ENCODE measurements at regions not wholly inside any gene's neighbourhood (a gene's known extent, or its start where the extent isn't known, plus 50 kb on each side); places are given as distances from the start of the nearest gene placed in this dataset.

DNA sequence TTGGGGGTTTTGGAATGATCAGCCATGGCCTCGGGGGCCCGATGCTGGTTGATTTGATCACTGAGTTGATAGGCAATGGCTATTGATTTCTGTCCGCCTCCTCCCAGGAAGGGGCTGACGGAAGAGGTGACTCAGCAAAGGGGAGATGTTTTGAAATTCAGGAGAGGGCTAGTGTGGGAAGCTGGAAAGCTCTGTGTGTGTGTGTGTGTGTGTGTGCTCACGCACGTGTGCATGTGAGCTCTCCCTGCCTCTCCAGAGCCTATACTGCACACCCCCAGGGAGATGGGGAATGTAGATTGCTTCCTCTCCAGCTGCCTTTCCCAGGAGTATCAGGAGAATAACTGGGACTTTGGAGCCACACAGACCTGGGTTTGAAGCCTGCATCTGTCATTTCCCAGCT is 184.9 kb upstream of the MYL2 start:
- no peak for ATAC-seq
- intact Hi-C loops (cut with DNase I, micrococcal nuclease), result no loop called here
- DNase-seq, result no peak

DNA sequence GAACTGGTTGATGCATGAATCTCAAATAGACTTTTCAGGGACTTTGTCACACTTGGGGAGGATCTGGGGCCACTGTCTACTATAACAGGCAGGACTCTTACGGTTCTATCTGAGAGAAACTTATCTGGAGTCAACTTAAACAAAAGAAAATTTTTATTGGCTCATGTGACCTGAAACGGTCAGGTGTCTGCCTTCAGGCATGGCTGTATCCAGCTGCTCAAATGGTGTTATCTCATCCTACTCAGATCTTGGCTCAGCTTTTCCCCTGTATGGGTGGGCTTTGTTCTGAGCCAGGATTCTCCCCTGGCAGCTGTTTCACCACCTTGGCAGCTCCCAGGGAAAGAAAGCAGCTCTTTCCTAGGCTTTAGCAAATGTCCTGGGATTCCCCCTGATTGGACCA is 183.2 kb upstream of the MYL2 start:
- DNase-seq (no peak), ATAC-seq (no peak)
- intact Hi-C loops (cut with DNase I, micrococcal nuclease), result no loop called here

DNA sequence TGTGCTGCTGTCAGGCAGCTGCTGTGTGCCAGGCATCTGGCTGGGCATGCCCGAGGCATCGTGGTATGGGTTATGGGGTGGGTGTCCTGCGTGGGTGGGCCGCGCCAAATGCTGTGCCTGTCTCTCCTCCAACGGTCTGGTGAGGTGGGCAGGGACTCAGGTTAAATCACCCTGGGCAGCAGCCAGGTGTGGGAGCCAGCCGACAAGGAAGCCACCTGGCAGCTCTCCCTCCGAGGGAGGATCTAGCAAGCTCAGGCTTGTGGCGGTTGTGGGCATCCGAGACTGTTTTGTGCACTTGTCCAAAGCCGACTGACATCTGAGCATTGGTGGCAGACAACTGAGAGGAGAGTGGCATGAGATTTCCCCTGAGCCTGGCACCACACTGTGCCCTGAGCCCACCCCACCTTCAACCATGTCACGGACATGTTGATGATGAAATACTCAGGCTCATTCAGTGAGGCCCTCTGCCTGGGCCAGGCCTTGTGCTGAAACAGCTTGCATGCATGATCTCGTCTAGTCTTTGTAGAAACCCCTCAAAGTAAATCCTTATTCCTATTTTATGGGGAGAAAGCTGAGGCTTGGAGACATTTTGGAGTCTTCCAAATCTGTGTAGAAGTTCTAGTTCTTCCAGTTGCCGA is 181.8 kb upstream of the MYL2 start:
- ATAC-seq, result no peak
- no peak for DNase-seq
- intact Hi-C loops (cut with DNase I, micrococcal nuclease), result no loop called here

DNA sequence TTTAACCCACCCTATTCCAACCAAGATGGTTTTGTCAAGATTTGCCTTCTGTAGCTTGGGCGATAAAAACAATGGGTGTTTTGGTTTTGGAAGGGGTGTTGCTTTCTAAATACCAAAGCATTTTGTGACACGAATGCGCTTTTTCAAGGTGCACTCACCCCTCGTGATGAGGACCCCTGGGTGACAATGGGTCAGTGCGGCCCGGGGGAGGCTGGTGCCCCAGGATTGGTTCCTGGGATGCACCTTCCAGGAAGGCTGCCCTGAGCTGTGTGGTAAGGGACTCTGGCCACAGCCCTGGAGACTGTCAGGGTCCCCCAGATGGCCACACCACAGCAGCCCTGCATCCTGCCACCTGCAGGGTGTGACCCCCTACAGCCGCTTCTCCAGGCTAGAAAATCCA is 180.6 kb upstream of the MYL2 start:
- ATAC-seq (no peak), DNase-seq (no peak)
- intact Hi-C loops (cut with DNase I, micrococcal nuclease), result no loop called here

DNA sequence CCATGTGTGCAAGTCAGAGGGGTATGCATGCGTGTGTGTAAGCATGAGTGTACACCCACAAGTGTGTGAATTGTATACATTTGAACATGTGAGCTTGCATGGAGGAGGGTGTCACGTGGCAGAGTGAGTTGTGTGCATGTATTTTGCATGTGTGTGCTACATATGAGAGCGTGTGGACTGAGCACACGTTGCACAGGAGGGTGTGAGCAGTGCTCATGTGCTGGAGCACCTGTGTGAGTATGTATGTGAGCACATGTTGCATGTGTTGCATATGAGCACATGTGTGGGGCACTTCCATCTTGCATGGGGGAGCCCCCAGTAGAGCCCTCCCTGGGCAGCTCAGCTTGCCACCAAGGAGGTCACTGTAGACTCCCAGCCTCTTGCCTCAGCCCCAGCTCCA is 180.2 kb upstream of the MYL2 start:
- ATAC-seq, result no peak
- intact Hi-C loops (cut with DNase I, micrococcal nuclease), result no loop called here
- no peak for DNase-seq

DNA sequence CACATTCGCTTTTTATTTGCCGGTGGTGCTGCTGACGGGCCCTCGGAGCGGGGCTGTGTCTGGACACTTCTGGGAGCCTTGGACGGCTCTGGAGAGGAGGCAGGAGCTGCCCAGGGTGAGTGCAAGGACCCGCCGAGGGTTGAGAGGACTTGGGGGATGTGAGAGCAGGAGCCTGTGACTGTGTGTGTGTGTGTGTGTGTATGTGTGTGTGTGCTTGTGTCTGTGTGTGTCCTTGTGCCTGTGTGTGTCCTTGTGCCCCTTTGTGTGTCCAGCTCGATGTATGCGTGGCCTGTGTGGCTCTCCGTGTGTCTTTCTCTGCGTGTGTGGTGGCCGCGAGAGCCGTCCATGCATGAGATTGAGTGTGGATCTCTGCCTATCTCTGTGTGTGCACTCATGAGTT is 179.6 kb upstream of the MYL2 start:
- no peak for ATAC-seq
- intact Hi-C loops (cut with DNase I, micrococcal nuclease), result no loop called here
- DNase-seq, result no peak

DNA sequence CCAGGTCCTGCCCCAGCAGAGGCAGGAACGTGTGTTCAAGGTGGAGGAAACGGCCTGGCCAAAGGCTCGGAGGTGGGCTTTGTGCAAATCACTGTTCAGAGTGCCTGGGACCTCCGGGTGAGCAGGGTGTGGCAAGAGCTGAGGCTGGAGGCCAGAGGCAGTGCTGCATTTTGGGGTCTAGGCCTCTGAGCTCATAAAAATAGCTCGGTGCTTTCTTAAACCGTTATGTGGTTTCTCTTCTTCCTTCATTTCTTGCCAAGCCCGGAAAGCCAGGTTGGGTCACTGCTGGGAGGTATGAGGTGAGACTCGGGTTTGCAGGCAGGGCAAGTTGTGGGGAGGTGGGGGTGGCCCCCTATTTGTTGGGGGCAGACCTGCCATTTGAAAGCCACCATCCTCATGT is 178.8 kb upstream of the MYL2 start:
- intact Hi-C loops (cut with DNase I, micrococcal nuclease), result no loop called here
- no peak for ATAC-seq

DNA sequence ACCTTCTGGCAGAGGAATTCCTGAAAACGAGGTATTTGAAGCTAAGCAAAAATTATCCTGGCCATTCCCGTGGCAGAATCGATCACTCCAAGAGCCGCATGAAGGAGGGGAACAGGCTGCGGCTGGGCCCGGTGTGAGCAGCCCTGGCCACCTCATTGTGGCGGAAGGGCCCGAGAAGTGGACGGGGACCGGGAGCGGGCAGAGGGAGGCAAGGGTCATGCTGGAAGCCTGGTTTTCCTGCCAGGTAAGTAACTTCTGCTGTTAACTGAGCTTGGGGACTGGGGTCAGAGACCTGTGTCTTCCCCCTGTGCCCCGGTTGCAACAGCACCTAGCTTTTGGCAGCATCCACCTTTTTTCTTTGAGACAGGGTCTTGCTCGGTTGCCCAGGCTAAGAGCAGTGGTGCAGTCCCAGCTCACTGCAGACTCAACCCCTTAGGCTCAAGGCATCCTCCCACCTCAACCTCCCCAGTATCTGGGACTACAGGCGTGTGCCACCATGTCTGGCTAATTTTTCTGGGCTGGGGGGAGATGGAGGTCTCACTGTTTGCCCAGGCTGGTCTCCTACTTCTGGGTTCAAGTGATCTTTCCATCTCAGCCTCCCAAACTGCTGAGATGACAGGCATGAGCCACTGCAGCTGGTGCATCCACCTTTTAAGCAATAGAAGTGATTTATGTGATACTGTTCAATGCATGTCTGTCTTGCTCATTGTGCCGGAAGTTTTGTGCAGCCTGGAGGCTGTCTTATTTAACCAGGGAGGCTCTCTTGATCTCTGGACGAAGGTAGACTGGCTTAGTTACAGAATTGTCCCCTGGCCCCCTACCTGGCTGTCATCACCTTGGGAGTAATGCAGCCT is 174.0 kb upstream of the MYL2 start:
- ATAC-seq (no peak), DNase-seq (no peak)
- intact Hi-C loops (cut with DNase I, micrococcal nuclease), result no loop called here

More for the DNA sequence above, 178.8 kb upstream of the MYL2 start:
- no peak for DNase-seq

DNA sequence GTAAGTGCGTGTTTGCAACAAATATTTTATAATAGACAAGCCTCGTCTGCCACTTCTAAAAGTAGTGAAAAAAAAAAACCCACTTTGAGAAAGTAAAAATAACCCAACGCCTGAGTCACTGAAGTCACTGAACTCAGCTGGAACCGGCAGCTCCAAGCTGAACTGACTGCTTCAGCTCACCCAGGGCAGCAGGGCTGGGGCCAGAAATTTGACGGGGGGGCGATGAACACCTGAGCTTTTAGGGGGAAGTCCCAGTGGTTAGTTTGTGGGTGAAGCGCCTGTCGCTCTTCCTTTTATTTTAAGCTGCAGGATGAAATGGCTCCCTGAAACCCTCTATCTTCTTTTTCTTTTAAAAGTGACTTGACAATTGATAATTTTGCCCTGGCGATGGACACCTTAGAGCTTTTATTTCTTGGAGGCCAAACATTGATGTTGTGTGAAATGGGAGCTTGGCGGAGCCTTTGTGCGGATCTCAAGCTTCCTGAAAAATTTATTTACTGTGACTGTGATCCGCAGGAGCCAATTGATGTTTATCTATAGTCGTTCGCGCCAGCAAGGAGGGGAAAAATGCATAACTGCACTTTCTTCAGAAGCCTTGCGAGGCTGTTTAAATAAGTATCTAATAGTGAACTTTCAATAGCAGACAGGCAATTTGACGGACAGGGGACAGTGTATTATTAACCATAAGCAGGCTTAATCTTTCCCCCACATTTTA is 173.2 kb upstream of the MYL2 start:
- ATAC-seq, result no peak
- DNase-seq, result no peak
- intact Hi-C loops (cut with DNase I, micrococcal nuclease), result no loop called here

DNA sequence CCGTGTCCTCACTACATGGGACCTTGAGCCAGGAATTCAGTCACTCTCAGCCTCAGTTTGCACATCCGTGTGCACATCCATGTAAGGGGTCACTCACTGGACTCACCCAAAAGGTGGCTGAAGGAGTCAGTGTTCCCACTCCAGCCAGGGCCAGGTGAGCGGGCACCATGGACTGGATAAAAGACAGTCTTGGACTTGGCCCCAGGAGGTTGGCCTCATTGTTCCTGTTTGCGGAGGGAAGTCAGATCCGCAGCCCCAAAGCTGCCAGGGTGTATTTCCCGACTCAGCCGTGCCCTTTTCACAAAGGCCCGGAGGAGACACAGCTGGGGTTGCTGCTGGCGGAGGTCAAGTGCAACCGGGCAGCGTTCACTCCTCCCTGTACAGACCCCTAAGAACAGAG is 170.7 kb upstream of the MYL2 start:
- intact Hi-C loops (cut with DNase I, micrococcal nuclease), result no loop called here
- DNase-seq (no peak), ATAC-seq (no peak)

DNA sequence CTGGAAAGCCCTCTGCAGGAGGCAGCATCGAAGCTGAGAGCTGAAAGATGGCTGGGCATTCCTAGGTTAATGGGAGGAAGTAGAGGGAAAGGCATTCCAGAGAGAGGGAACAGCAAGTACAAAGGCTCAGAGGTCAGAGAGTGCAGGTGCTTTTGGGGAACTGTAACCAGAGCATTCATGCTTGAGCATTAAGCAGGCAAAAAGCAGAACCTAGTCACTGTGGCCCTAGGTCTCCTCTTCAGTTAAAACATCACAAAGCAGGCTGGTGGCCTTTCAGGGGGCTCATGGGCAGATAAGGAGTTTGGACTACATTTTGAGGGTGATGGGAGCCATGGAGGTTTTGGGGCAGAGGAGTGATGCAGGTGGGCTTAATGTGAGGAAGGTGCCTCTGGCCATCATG is 169.2 kb upstream of the MYL2 start:
- DNase-seq, result no peak
- intact Hi-C loops (cut with DNase I, micrococcal nuclease), result no loop called here
- no peak for ATAC-seq

DNA sequence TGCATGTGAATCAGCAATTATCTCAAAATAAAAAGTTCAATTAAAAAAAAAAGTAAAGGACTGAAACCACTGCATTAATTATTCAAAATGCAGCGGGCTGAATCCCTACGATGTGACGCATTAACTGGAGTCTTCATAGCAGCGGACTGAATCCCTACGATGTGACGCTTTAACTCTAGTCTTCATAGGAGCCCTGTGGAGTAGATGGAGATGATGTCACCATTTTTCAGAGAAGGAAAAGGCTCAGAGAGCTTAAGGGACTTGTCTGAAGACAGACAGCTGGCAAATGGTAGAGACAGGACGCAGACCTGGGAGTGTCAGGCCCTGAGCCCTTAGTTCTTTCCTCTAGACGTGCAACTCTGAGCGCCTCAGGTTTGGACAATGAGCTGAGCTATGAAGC is 168.0 kb upstream of the MYL2 start:
- intact Hi-C loops (cut with DNase I, micrococcal nuclease), result no loop called here
- no peak for ATAC-seq
- no peak for DNase-seq

DNA sequence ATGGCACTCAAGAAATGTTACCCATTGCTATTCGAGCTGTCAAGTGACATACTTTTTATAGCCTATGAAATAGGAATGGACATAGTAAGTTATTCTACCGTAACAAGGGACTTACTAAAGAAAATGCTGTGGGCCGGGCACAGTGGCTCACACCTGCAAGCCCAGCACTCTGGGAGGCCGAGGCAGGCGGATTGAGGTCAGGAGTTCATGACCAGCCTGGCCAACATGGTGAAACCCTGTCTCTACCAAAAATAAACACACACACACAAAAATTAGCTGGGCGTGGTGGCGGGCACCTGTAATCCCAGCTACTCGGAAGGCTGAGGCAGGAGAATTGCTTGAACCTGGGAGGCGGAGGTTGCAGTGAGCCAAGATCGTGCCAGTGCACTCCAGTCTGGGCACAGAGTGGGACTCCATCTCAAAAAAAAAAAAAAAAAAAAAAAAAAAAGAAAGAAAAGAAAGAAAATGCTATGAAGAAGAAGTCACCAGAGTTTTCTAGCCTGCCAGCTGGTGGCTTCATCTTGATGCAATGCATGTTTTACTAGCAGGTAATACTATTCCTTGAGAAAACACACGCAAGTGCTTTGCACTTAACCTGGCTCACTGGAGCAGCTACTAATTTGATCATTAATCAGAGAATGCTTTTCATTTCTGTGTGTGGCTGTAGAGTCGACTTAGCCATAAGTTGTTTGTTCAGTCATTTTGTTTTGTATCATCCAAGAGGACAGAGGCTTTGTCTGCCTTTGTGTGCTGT is 166.7 kb upstream of the MYL2 start:
- ATAC-seq, result no peak
- intact Hi-C loops (cut with DNase I, micrococcal nuclease), result no loop called here
- no peak for DNase-seq

DNA sequence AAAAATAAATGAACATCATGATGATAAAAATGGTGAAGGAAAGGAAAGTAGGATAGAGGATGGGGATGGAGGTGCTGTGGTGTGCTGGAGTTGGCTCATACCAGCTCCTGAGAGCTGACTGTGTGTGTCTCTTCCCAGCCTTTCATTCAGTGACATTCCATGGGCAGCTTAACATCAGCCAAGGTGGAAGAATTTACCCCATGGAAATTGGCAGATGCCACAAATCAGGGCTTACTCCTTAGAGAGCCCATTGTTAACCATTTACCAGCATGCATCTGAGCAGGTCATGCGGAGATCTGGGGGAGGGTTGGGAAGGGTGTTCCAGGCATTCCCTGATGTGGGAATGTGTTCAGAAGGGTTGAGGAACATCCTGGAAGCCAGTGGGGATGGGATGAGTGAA is 164.7 kb upstream of the MYL2 start:
- no peak for ATAC-seq
- intact Hi-C loops (cut with DNase I, micrococcal nuclease), result no loop called here
- no peak for DNase-seq

DNA sequence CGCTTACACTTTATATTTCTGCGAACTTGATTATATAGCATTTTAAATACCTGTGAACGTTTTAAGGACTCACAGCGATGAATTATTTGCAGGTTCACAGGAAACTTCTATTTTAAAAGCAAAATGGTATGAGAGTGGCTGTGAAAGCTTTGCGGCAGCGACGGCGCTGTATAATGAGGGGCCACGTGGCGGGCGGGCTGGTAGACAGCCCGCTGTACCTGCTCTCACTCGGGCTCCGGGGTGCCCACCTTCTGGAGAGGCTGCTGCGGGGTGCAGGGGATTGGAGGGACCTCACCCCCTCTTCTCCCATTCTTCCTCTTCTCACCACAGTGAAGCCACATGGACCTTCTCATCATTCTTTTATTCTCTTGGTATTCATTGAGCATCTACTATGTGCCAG is 164.2 kb upstream of the MYL2 start:
- intact Hi-C loops (cut with DNase I, micrococcal nuclease), result no loop called here
- ATAC-seq, result no peak

DNA sequence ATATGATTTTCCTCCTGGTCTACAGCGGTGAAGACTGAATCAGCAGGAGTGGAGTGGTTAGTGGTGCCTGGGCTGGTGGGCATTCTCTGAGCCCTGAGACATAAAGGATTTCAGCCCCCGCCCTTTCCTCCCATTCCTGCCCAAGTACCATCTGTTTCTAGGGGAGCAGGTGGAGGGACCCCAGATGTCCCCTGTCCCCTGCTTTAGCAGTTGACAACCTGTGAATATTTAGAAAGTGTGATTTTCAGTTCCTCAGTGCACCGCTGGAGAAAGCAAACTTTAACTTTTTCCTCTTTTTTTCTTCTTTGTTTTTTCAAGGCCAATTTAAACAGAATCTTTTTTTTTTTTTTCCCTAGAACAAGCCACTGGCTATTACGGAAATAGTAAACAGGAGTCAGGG is 163.8 kb upstream of the MYL2 start:
- intact Hi-C loops (cut with DNase I, micrococcal nuclease), result no loop called here
- no peak for DNase-seq
- ATAC-seq, result no peak

More for the DNA sequence above, 164.2 kb upstream of the MYL2 start:
- DNase-seq, result no peak

DNA sequence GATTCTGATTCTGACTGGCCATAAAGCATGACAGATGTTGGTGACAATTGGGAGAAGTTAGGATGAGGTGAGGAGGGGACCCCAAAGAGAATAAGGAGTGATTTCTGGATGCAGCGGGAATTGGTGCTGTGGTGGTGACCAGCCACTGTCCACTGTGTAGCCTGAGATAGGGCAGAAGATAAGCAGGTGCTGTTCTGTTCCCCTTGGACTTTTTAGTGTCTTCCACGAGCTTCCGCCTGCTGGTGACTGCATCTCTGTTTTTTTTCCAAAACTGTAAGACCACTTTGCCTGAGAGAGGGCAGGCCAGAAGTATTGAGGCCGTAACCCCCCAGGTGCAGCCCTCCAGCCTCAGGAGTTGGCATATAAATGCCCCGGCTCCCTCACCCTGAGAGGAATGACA is 161.2 kb upstream of the MYL2 start:
- DNase-seq (no peak), ATAC-seq (no peak)
- intact Hi-C loops (cut with DNase I, micrococcal nuclease), result no loop called here

DNA sequence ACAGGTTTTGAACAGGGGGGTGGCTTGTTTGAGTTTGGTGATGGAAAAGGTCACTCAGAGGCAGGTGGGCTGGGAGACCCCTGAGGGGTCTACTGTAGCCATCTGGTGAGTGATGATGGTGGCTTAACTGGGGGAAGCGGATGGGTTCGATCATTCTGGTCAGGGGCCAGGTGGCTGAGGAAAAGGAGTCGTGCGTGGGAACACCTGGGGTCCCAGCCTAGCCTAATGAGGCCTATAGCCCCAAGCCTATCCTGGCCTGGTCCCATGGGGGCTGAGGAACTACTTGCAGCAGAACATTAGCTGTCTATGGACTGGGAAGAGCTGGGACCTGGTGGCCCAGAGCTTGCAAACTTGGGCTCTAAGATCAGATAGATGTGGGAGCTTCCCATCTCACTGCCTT is 158.4 kb upstream of the MYL2 start:
- intact Hi-C loops (cut with DNase I, micrococcal nuclease), result no loop called here
- no peak for ATAC-seq

DNA sequence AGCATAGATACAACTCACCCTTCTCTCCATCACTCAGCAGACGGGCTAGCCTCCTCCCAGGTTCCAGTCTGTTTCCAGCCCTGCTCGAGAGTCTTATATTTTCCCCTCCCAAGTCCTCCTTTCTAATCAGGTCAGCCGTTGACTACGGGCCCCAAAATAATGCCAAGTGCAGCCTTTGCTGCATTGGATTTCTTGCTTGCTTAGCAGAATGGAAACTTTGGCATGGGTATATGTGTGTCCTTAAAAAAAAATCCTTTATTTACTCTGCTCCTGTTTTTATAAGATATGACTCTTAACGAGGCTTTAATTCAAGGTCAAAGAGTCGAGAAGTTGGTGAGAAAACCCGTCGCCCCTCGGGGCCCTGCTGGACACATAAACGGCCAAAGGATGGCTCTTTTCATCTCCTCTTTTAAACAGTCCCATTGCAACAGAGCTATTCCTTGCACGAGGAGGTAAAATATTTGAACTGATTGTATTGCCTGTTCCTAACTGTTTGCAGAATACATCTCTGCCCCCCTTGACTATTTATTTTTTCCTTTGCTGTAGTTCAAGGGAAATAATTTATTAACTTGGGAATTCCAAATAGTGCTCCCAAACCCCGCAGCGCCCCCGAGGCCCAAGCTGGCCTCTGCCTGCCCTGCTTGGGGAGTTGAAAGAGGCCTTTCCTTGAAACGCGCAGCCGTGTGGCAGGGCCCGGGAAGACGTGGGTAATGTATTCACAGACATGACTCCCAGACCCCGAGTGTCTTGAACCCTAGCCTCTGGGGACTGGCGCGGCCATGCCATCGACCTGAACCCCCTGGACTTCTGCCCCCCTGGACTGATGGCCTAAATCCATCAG is 156.5 kb upstream of the MYL2 start:
- ATAC-seq, result no peak
- no peak for DNase-seq
- intact Hi-C loops (cut with DNase I, micrococcal nuclease), result no loop called here

More for the DNA sequence above, 158.4 kb upstream of the MYL2 start:
- no peak for DNase-seq

All from left colon (tissue), 2 donors.